ENCODE measurements at regions not wholly inside any gene's neighbourhood (a gene's known extent, or its start where the extent isn't known, plus 50 kb on each side); places are given as distances from the start of the nearest gene placed in this dataset.
"Not testable (repeated sequence)": the region's sequence is repeated elsewhere in the genome, so short reads cannot be mapped to it uniquely, and the experiment has no call there.

DNA sequence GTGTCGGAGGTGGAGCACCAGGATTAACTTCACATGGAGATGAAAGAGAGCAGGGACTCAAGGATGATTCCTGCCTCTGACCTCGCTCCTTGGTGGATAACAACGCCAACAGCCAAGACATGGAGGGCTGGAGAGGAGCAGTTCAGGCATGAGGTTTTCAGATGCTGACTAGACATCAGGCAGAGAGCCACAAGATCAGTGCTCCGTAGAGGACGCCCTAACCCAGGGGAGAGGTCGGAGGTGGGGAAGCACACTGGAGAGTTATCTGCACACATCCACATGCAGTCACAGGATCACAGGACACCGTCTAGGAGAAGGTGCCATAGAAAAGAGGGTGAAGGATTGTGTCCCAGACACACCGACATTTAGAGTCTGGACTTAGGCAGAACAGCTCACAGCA is 344.3 kb downstream of the EIPR1 start:
- H3K4me2 ChIP-seq (ENCODE audit: low read length) = no peak overlapping the region
- no peaks in the 10 kb centered on the region for H3K36me3 ChIP-seq (ENCODE audit: insufficient read depth, low read length)
- H4K20me1 ChIP-seq (ENCODE audit: insufficient read depth, low read length) = no peaks in the 10 kb centered on the region
- H3K9me2 ChIP-seq (ENCODE audit: low read depth, low read length) = no peaks in the 10 kb centered on the region
- H3K27me3 ChIP-seq (ENCODE audit: insufficient read depth, low read length) = no peaks in the 10 kb centered on the region
- no peak overlapping the region for H3K4me3 ChIP-seq (ENCODE audit: low read depth, low read length, poor library complexity, severe bottlenecking)
- H3F3A ChIP-seq (ENCODE audit: insufficient read depth, low read length) = no peaks in the 10 kb centered on the region
- no peaks in the 10 kb centered on the region for H3K4me1 ChIP-seq (ENCODE audit: insufficient read depth, low read length, severe bottlenecking)
- no peak for TF ChIP-seq CTCF (IDR thresholded peaks at IDR 0.05; ENCODE audit: low read length)
- TF ChIP-seq EZH2 (IDR thresholded peaks at IDR 0.05; ENCODE audit: borderline replicate concordance, low read length) = no peak
- H3K9me3 ChIP-seq (ENCODE audit: low read length) = no peaks in the 10 kb centered on the region
- H3K79me2 ChIP-seq (ENCODE audit: insufficient read depth, low read length) = no peaks in the 10 kb centered on the region
- H3K9ac ChIP-seq (ENCODE audit: low read length) = no peak overlapping the region
- no peak overlapping the region for H2AFZ ChIP-seq (ENCODE audit: low read length)
- no peak overlapping the region for H3K27ac ChIP-seq (ENCODE audit: low read depth, low read length, poor library complexity, severe bottlenecking)

DNA sequence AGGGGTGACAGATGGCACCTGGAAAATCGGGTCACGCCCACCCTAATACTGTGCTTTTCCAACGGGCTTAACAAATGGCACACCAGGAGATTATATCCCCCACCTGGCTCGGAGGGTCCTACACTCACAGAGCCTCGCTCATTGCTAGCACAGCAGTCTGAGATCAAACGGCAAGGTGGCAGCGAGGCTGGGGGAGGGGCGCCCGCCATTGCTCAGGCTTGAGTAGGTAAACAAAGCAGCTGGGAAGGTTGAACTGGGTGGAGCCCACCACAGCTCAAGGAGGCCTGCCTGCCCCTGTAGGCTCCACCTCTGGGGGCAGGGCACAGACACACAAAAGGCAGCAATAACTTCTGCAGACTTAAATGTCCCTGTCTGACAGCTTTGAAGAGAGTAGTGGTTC is 346.8 kb downstream of the EIPR1 start:
- not testable (repeated sequence) for H3K9me2 ChIP-seq (ENCODE audit: low read depth, low read length); H3K36me3 ChIP-seq (ENCODE audit: insufficient read depth, low read length); H2AFZ ChIP-seq (ENCODE audit: low read length); H3K9me3 ChIP-seq (ENCODE audit: low read length); H3F3A ChIP-seq (ENCODE audit: insufficient read depth, low read length); H3K4me1 ChIP-seq (ENCODE audit: insufficient read depth, low read length, severe bottlenecking); H4K20me1 ChIP-seq (ENCODE audit: insufficient read depth, low read length); H3K4me3 ChIP-seq (ENCODE audit: low read depth, low read length, poor library complexity, severe bottlenecking); H3K4me2 ChIP-seq (ENCODE audit: low read length); H3K79me2 ChIP-seq (ENCODE audit: insufficient read depth, low read length); H3K27me3 ChIP-seq (ENCODE audit: insufficient read depth, low read length); H3K27ac ChIP-seq (ENCODE audit: low read depth, low read length, poor library complexity, severe bottlenecking); H3K9ac ChIP-seq (ENCODE audit: low read length)

- Histone ChIP-seq H3K4me2 (ENCODE audit: low read length) (no peak overlapping the region), H3K4me1 (ENCODE audit: insufficient read depth, low read length, severe bottlenecking) (no peaks in the 10 kb centered on the region), H2AFZ (ENCODE audit: low read length) (no peak overlapping the region), H3K79me2 (ENCODE audit: insufficient read depth, low read length) (no peaks in the 10 kb centered on the region), H3K4me3 (ENCODE audit: low read depth, low read length, poor library complexity, severe bottlenecking) (no peak overlapping the region), H3K27ac (ENCODE audit: low read depth, low read length, poor library complexity, severe bottlenecking) (no peak overlapping the region), H3K9me3 (ENCODE audit: low read length) (no peaks in the 10 kb centered on the region), H3K27me3 (ENCODE audit: insufficient read depth, low read length) (no peaks in the 10 kb centered on the region), H3K9ac (ENCODE audit: low read length) (no peak overlapping the region), H3K9me2 (ENCODE audit: low read depth, low read length) (no peaks in the 10 kb centered on the region), H3F3A (ENCODE audit: insufficient read depth, low read length) (no peaks in the 10 kb centered on the region), H4K20me1 (ENCODE audit: insufficient read depth, low read length) (no peaks in the 10 kb centered on the region), H3K36me3 (ENCODE audit: insufficient read depth, low read length) (no peaks in the 10 kb centered on the region; the same call in 1 of the 2 replicates)
- TF ChIP-seq CTCF (IDR thresholded peaks at IDR 0.05; ENCODE audit: low read length) (no peak), EZH2 (IDR thresholded peaks at IDR 0.05; ENCODE audit: borderline replicate concordance, low read length) (no peak)
These were observed 351.6 kb downstream of the EIPR1 start for GRCh38 chr2:3025984-3026383.

- Histone ChIP-seq H4K20me1 (ENCODE audit: insufficient read depth, low read length) (no peaks in the 10 kb centered on the region), H3K4me3 (ENCODE audit: low read depth, low read length, poor library complexity, severe bottlenecking) (no peak overlapping the region), H3K27ac (ENCODE audit: low read depth, low read length, poor library complexity, severe bottlenecking) (no peak overlapping the region), H3F3A (ENCODE audit: insufficient read depth, low read length) (no peaks in the 10 kb centered on the region), H3K79me2 (ENCODE audit: insufficient read depth, low read length) (no peaks in the 10 kb centered on the region), H3K4me2 (ENCODE audit: low read length) (no peak overlapping the region), H3K9me2 (ENCODE audit: low read depth, low read length) (no peaks in the 10 kb centered on the region), H3K36me3 (ENCODE audit: insufficient read depth, low read length) (no peaks in the 10 kb centered on the region; the same call in 1 of the 2 replicates), H2AFZ (ENCODE audit: low read length) (no peak overlapping the region), H3K9ac (ENCODE audit: low read length) (no peak overlapping the region), H3K4me1 (ENCODE audit: insufficient read depth, low read length, severe bottlenecking) (no peaks in the 10 kb centered on the region), H3K9me3 (ENCODE audit: low read length) (no peaks in the 10 kb centered on the region), H3K27me3 (ENCODE audit: insufficient read depth, low read length) (no peaks in the 10 kb centered on the region)
- TF ChIP-seq CTCF (IDR thresholded peaks at IDR 0.05; ENCODE audit: low read length) (no peak), EZH2 (IDR thresholded peaks at IDR 0.05; ENCODE audit: borderline replicate concordance, low read length) (no peak)
These were observed 352.4 kb downstream of the EIPR1 start for GRCh38 chr2:3025261-3025660.
